Activated naive CD4-positive, alpha-beta T cell treated with anti-CD3 and anti-CD28 coated beads, Interleukin-2, amount 50 U/mL, for 72 hours (primary cell): ENCODE measurements at regions not wholly inside any gene's neighbourhood (a gene's known extent, or its start where the extent isn't known, plus 50 kb on each side); places are given as distances from the start of the nearest gene placed in this dataset.

Source experiments
- ATAC-seq, 2 donors: fragments of 150-1000 bp; cut with Tn5 transposase; 2 replicates each; pipeline ENCODE4 v1.10.0; 2021; ENCODE audit warnings: mild to moderate bottlenecking in 2 of 2, moderate library complexity in 2 of 2
- DNase-seq, 2 donors: peaks; one replicate each; pipeline ENCODE4 v3.0.0; 2021 to 2022; ENCODE audit warnings: low spot score in 2 of 2
- H3K27ac Mint-ChIP-seq, 2 donors: one replicate each; pipeline ENCODE4 v1.8.0; 2022; ENCODE audit warnings: mild to moderate bottlenecking in 2 of 2, mixed read lengths in 2 of 2
- H3K36me3 Mint-ChIP-seq, 2 donors: one replicate each; pipeline ENCODE4 v1.8.0; 2022; ENCODE audit warnings: mixed read lengths in 2 of 2
- H3K9me3 Mint-ChIP-seq, 2 donors: one replicate each; pipeline ENCODE4 v1.8.0; 2022; ENCODE audit warnings: mixed read lengths in 2 of 2

DNA sequence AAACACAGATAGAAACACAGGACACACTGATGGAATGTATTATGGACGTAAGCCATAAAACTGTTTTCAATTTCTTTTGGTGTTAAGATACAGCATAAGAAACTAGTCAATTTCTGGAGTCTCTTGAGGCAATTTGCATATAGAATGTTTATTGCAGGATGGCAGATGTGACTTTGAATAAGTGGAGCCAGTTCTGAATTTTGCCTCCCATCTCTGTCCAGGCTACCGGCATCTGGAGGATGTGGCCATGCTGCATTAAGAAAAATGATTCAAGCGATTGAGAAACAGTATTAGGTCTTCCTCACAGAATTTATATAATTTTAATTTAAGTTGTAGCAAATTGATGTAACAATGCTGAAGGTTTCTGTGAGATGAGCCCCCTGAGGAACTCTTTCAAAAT is 81.5 kb downstream of the CHST2 start:
- peaks cover 8 to 15% of the 10 kb centered on the region in 2 donors for H3K9me3 Mint-ChIP-seq
- peaks cover 0 to 6% of the 10 kb centered on the region in 2 donors for H3K36me3 Mint-ChIP-seq
- DNase-seq (no peak), ATAC-seq (no peak)
- no peak overlapping the region for H3K27ac Mint-ChIP-seq

DNA sequence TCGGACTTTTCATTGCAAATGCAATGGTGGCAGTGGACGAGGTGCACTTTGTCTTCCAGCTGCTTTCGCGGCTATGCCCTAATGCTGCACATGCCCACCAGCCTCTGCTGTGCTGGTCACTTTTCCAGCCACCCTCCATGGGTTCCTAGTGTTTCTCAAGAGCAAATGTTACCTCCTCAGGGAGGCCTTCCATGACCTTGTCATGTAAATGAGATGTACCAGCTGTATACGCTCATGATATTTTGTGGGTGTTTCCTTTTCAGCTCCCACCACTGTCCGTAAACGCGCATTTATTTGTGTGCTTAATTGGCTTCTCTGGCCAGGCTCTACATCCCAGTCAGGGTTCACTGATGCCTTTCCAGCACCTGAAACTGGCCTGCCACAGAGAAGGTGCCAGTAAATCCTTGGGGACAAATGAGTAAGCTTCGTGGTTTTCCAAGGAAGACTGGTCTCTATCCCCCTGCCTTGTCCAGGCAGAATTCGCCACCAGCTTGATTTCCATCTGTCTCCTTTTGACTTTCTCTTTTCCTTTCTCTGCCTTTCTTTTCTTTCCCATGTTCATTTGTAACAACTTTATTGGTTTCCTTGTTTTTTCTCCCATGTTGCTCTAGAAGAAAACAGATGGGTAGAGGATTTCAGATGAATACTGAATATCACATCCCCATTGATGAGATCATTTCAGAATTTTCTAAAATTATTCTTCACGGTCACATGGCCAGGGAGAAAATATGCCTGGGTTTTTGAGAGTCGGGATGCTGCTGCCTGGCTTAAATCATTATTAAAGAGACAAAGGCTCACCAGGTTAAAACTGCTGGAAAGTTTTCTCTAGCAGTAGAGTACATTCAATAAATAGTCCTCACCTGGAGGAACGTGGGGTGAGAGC is 82.5 kb downstream of the CHST2 start:
- H3K27ac Mint-ChIP-seq: peak overlapping the region in 1 of 2 donors; percentile 23
- no peak for ATAC-seq
- H3K36me3 Mint-ChIP-seq: peaks cover 0 to 6% of the 10 kb centered on the region in 2 donors
- peaks cover 8 to 9% of the 10 kb centered on the region in 2 donors for H3K9me3 Mint-ChIP-seq
- DNase-seq: no peak

DNA sequence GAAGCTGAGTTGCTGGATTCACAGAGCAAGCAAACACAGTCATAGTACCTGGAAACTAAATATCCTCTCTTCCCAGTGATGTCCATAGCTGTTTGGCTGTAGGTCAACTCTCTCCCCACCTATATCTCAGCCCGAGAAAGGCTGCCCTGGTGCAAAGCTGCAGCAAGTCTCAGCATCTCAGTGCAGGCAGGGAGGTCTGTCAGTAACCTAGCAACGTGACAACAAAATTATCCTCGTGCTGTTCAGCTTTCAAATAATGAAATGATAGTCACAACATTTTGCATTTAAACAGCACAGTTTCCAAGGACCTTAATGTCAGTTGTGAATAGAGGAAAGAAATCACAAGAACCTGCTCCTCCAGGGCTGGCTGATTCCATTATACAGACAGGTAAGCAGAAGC is 83.6 kb downstream of the CHST2 start:
- Mint-ChIP-seq H3K27ac (no peak overlapping the region), H3K36me3 (no peaks in the 10 kb centered on the region), H3K9me3 (peaks cover 3 to 5% of the 10 kb centered on the region in 2 donors)
- DNase-seq: no peak
- no peak for ATAC-seq

DNA sequence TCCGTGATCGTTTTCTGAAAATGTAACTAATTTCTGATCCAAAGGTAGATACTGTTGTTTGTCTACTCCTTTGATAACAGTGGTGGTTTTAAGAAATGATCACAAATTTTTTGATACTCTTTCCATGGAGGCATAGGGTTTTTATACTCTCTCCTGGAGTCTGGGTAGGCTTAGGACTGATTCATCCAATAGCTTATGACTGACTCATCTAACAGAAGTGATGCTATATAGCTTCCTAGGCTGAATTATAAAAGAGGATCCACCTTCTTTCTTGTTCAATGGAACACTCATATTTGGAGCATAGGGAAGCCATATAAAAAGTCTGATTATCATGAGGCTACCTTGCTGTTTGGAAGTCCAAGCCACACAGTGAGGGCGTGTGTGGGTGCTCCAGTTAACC is 84.3 kb downstream of the CHST2 start:
- Mint-ChIP-seq H3K27ac (no peak overlapping the region), H3K36me3 (no peaks in the 10 kb centered on the region), H3K9me3 (peaks cover 3 to 5% of the 10 kb centered on the region in 2 donors)
- DNase-seq (no peak), ATAC-seq (no peak)

DNA sequence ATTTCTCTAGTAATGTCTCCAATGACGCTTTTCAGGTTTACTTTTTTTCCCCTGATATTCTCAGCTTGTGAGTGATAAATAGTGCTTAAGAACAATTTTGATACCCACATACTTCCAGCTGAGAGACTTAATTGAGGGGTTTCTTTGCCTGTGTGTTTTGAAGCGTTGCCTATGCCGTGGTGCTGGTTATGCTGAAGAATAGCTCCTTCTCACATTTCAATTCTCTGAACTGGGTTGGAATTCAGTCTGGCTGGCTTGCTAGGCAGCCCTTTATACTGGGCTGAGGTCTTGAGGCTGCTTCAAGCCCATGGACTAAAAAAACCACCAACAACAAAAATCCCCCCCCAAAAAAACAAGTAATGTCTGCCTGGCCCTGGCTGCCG is 87.4 kb downstream of the CHST2 start:
- no peak for ATAC-seq

DNA sequence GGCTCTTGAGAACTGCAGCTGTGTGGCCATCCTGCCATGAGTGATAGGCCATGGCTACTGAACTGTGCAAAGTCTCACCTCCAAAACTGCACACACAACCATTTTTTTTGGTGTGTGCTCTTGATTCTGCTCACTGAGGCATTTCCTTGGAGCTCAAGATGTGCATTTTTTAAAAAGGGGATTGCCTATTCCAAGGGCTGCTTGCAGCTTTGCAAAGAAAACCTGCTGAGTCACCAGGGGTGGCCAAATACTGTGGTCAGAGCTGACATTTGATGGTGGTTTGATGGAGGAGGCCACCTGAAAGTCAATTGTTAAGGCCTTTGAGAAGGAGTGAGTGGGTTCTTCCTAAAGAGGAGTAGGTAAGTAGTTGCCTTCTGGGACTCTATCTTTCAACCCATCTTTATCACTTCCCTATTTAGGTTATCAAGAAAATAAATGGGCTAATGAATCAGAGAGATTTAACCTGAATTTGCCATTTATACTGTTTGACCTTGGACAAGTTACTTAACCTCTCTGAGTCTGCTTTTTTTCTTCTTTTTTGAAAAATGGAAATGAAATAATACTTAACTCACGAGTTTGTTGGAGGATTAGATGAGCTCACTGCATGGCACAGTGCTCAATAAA is 87.9 kb downstream of the CHST2 start:
- ATAC-seq (peak in 1 of 2 donors; percentile 58), DNase-seq (no peak)
- H3K9me3 Mint-ChIP-seq: peaks cover 3 to 5% of the 10 kb centered on the region in 2 donors
- H3K36me3 Mint-ChIP-seq: no peaks in the 10 kb centered on the region
- no peak overlapping the region for H3K27ac Mint-ChIP-seq

More for the DNA sequence above, 87.4 kb downstream of the CHST2 start:
- Mint-ChIP-seq H3K36me3 (no peaks in the 10 kb centered on the region), H3K27ac (no peak overlapping the region), H3K9me3 (peaks cover 3 to 5% of the 10 kb centered on the region in 2 donors)
- DNase-seq: no peak

DNA sequence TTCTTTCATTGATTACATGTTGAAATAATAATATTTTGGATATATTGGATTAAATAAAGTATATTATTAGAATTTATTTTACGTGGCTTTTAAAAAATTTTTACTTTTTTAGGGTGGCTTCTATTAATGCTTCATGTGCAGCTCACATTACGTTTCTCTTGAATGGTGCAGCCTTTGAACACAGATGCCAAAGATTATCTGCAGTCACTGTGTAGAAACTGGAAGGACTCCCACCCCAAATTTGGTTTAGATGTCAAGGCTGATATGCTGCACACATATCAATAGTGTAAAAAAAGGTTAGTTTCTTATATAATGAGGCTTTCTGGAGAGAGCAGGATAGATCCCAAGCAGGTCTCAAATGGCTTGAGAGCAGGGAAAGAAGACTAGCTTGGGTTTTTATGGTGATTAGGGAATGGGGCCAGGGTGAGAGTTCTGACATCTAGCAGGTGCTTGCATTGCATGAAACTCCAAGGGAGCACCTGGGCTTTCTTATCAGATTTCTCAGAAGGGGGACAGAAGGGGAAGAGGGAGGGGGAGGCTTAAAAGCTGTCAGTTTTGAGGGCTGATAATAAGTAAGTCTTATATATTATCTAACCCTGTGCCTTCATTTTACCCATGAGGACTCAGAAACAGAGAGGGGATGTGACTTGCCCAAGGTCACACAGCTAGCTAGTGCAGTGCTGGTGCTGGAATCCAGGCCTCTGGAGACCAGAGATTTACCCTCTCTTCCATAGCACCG is 89.6 kb downstream of the CHST2 start:
- H3K9me3 Mint-ChIP-seq: peaks cover 3 to 5% of the 10 kb centered on the region in 2 donors
- H3K36me3 Mint-ChIP-seq: no peaks in the 10 kb centered on the region
- no peak overlapping the region for H3K27ac Mint-ChIP-seq
- ATAC-seq (no peak), DNase-seq (no peak)

DNA sequence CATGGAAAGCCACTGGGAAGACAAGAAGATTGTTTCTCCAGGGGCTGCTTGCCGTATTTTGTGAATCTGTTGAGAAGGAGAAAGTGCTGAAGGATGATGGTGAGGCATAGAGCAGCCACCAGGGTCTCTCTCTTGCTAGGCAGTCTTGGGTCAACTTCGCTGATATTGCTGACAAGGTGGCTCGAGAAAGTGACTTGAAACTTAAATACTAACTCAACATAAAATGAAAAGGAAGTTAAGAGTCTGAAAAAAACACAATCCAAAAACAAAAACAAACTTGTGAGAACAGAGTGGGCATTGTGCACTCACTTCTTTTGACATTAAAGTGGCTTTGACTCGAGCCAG is 90.1 kb downstream of the CHST2 start:
- ATAC-seq: no peak

DNA sequence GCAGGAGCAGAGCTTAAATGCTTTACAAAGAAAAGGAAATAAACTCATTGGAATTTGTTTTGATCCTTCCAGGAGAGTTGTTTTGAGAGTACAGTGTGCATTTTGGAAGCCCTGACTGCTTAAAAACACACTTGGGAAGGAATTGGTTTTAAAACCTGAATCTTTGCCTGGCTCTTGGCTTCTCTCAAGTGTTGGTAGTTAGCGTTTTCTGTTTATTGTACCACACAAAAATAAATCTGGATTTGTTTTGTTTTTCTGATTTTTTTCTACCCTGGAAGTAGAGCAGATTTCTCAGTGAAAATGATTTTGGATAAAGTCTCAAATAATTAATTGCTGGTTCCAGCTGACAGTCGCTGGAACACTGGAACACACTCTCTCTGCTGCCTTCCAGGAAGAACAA is 90.6 kb downstream of the CHST2 start:
- no peak overlapping the region for H3K27ac Mint-ChIP-seq
- ATAC-seq (no peak), DNase-seq (no peak)
- H3K9me3 Mint-ChIP-seq: no peaks in the 10 kb centered on the region
- no peaks in the 10 kb centered on the region for H3K36me3 Mint-ChIP-seq

More for the DNA sequence above, 90.1 kb downstream of the CHST2 start:
- Mint-ChIP-seq H3K27ac (no peak overlapping the region), H3K36me3 (no peaks in the 10 kb centered on the region), H3K9me3 (peaks cover 0 to 1% of the 10 kb centered on the region in 2 donors)
- no peak for DNase-seq

DNA sequence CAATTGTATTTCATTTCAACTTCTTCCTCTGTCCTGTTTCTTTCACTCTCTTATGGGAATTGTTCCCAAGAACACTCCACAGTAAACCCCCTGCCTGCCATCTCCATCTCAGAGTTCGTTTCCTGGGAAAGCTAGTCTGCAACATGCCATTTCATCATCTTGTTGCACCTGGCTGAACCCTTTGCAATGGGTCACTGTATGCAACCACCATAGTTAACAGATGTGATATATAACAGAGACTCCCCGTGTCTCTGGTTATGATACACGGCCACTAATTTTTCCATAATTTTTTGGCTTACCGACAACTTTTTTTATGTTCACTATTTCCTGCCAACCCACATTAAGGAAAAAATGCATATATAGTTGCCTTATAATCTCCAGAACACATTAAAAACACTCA is 95.5 kb downstream of the CHST2 start:
- Mint-ChIP-seq H3K36me3 (no peaks in the 10 kb centered on the region), H3K9me3 (no peaks in the 10 kb centered on the region), H3K27ac (no peak overlapping the region)
- DNase-seq (no peak), ATAC-seq (no peak)
